ENCODE measurements at regions not wholly inside any gene's neighbourhood (a gene's known extent, or its start where the extent isn't known, plus 50 kb on each side); places are given as distances from the start of the nearest gene placed in this dataset.
A peak's percentile ranks its signal among the peaks of the same experiment; 100 is the strongest.

- peak overlapping the region; percentile 35; the same call in 1 of the 2 replicates for H3K4me2 ChIP-seq
These were observed 89.8 kb upstream of the TEX51 start for GRCh38 chr2:126808929-126809328.

DNA sequence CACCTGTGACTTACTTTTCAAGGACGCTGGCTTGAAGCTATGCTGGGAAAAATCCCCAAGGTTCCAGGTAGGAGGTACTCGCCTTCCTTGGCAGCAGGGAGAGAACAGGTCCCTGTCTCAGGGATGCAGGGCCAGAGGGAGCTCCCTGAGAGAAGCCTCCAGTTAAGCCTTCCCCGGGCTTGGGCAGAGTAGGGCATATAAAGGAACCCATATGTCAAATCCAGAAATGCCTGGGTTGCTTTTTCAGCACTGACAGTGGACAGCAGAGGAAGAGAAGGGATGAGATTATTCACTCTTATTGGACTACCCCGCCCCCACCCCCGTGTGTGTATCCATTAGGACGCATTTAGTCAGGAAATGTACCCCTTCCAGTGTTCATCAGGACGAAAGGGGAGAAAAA is 89.3 kb upstream of the TEX51 start:
- H3K4me1 Mint-ChIP-seq, result peaks cover 15% of the 10 kb centered on the region
- Histone ChIP-seq H3K9me2 (ENCODE audit: insufficient read depth) (no peaks in the 10 kb centered on the region), H3K27me3 (ENCODE audit: insufficient read depth) (no peaks in the 10 kb centered on the region), H2AFZ (0 out of 2 replicates have a peak overlapping the region, but pooled peaks have one; percentile 18), H3K4me3 (no peak overlapping the region), H3K4me1 (ENCODE audit: insufficient read depth) (peaks cover 16% of the 10 kb centered on the region; the same call in 1 of the 2 replicates), H3K79me2 (replicated peaks; ENCODE audit: insufficient read depth) (no peaks in the 10 kb centered on the region), H3F3A (replicated peaks; ENCODE audit: low read depth) (no peaks in the 10 kb centered on the region), H3K36me3 (ENCODE audit: insufficient read depth) (no peaks in the 10 kb centered on the region), H3K27ac (ENCODE audit: low read depth) (no peak overlapping the region), H4K20me1 (replicated peaks; ENCODE audit: insufficient read depth) (no peaks in the 10 kb centered on the region), H3K4me2 (peak overlapping the region; percentile 35; the same call in 1 of the 2 replicates)
- DNase-seq (ENCODE audit: low spot score), result peak; percentile 31
- H3K27ac Mint-ChIP-seq, result no peak overlapping the region
- no peaks in the 10 kb centered on the region for H3K36me3 Mint-ChIP-seq (ENCODE audit: low read depth)
- no peaks in the 10 kb centered on the region; the same call in 2 of the 3 replicates for H3K9me3 Mint-ChIP-seq
- peak; percentile 83 for ATAC-seq
- H3K27me3 Mint-ChIP-seq (ENCODE audit: insufficient read depth, low read depth, poor library complexity), result no peaks in the 10 kb centered on the region
- H3K4me3 Mint-ChIP-seq, result no peak overlapping the region
- TF ChIP-seq CTCF (conservative IDR thresholded peaks at IDR 0.05; ENCODE audit: low read depth in 2 of 2), result no peak
- no peak for TF ChIP-seq STAT1 (IDR thresholded peaks at IDR 0.05; ENCODE audit: unreplicated experiment)
- TF ChIP-seq REST (IDR thresholded peaks at IDR 0.05; ENCODE audit: unreplicated experiment), result peak; percentile 65
- TF ChIP-seq, protein P1, sequence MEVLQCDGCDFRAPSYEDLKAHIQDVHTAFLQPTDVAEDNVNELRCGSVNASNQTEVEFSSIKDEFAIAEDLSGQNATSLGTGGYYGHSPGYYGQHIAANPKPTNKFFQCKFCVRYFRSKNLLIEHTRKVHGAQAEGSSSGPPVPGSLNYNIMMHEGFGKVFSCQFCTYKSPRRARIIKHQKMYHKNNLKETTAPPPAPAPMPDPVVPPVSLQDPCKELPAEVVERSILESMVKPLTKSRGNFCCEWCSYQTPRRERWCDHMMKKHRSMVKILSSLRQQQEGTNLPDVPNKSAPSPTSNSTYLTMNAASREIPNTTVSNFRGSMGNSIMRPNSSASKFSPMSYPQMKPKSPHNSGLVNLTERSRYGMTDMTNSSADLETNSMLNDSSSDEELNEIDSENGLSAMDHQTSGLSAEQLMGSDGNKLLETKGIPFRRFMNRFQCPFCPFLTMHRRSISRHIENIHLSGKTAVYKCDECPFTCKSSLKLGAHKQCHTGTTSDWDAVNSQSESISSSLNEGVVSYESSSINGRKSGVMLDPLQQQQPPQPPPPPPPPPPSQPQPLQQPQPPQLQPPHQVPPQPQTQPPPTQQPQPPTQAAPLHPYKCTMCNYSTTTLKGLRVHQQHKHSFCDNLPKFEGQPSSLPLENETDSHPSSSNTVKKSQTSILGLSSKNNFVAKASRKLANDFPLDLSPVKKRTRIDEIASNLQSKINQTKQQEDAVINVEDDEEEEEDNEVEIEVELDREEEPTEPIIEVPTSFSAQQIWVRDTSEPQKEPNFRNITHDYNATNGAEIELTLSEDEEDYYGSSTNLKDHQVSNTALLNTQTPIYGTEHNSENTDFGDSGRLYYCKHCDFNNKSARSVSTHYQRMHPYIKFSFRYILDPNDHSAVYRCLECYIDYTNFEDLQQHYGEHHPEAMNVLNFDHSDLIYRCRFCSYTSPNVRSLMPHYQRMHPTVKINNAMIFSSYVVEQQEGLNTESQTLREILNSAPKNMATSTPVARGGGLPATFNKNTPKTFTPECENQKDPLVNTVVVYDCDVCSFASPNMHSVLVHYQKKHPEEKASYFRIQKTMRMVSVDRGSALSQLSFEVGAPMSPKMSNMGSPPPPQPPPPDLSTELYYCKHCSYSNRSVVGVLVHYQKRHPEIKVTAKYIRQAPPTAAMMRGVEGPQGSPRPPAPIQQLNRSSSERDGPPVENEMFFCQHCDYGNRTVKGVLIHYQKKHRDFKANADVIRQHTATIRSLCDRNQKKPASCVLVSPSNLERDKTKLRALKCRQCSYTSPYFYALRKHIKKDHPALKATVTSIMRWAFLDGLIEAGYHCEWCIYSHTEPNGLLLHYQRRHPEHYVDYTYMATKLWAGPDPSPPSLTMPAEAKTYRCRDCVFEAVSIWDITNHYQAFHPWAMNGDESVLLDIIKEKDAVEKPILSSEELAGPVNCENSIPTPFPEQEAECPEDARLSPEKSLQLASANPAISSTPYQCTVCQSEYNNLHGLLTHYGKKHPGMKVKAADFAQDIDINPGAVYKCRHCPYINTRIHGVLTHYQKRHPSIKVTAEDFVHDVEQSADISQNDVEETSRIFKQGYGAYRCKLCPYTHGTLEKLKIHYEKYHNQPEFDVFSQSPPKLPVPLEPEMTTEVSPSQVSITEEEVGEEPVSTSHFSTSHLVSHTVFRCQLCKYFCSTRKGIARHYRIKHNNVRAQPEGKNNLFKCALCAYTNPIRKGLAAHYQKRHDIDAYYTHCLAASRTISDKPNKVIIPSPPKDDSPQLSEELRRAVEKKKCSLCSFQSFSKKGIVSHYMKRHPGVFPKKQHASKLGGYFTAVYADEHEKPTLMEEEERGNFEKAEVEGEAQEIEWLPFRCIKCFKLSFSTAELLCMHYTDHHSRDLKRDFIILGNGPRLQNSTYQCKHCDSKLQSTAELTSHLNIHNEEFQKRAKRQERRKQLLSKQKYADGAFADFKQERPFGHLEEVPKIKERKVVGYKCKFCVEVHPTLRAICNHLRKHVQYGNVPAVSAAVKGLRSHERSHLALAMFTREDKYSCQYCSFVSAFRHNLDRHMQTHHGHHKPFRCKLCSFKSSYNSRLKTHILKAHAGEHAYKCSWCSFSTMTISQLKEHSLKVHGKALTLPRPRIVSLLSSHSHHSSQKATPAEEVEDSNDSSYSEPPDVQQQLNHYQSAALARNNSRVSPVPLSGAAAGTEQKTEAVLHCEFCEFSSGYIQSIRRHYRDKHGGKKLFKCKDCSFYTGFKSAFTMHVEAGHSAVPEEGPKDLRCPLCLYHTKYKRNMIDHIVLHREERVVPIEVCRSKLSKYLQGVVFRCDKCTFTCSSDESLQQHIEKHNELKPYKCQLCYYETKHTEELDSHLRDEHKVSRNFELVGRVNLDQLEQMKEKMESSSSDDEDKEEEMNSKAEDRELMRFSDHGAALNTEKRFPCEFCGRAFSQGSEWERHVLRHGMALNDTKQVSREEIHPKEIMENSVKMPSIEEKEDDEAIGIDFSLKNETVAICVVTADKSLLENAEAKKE (CRISPR knock-in tag; IDR thresholded peaks at IDR 0.05), result no peak
- no peak for TF ChIP-seq JUNB (IDR thresholded peaks at IDR 0.05; ENCODE audit: unreplicated experiment)
- TF ChIP-seq EZH2 (IDR thresholded peaks at IDR 0.05; ENCODE audit: low read depth, unreplicated experiment), result no peak

More at GRCh38 chr2:126808929-126809328, 89.8 kb upstream of the TEX51 start:
- peaks cover 15% of the 10 kb centered on the region for H3K4me1 Mint-ChIP-seq
- Histone ChIP-seq H2AFZ (0 out of 2 replicates have a peak overlapping the region, but pooled peaks have one; percentile 18), H3F3A (replicated peaks; ENCODE audit: low read depth) (no peaks in the 10 kb centered on the region), H3K27me3 (ENCODE audit: insufficient read depth) (no peaks in the 10 kb centered on the region), H4K20me1 (replicated peaks; ENCODE audit: insufficient read depth) (no peaks in the 10 kb centered on the region), H3K79me2 (replicated peaks; ENCODE audit: insufficient read depth) (no peaks in the 10 kb centered on the region), H3K36me3 (ENCODE audit: insufficient read depth) (no peaks in the 10 kb centered on the region), H3K27ac (ENCODE audit: low read depth) (no peak overlapping the region), H3K4me3 (no peak overlapping the region), H3K9me2 (ENCODE audit: insufficient read depth) (no peaks in the 10 kb centered on the region), H3K4me1 (ENCODE audit: insufficient read depth) (peaks cover 16% of the 10 kb centered on the region; the same call in 1 of the 2 replicates)
- H3K27me3 Mint-ChIP-seq (ENCODE audit: insufficient read depth, low read depth, poor library complexity), result no peaks in the 10 kb centered on the region
- no peaks in the 10 kb centered on the region for H3K36me3 Mint-ChIP-seq (ENCODE audit: low read depth)
- ATAC-seq (peak; percentile 66), DNase-seq (ENCODE audit: low spot score) (peak; percentile 40)
- H3K9me3 Mint-ChIP-seq, result no peaks in the 10 kb centered on the region; the same call in 2 of the 3 replicates
- H3K4me3 Mint-ChIP-seq, result no peak overlapping the region
- H3K27ac Mint-ChIP-seq, result no peak overlapping the region
- 0 out of 2 replicates have a peak, but pooled peaks have one; percentile 23 for TF ChIP-seq NANOG (IDR thresholded peaks at IDR 0.05; ENCODE audit: borderline replicate concordance)
- TF ChIP-seq CREB1 (CRISPR knock-in tag; IDR thresholded peaks at IDR 0.05; ENCODE audit: low read depth), result no peak
